ENCODE measurements at regions not wholly inside any gene's neighbourhood (a gene's known extent, or its start where the extent isn't known, plus 50 kb on each side); places are given as distances from the start of the nearest gene placed in this dataset.
"Not testable (repeated sequence)": the region's sequence is repeated elsewhere in the genome, so short reads cannot be mapped to it uniquely, and the experiment has no call there.

GRCh38 chr7:131665021-131665420 is 108.6 kb upstream of the PODXL start:
- DNase-seq: no peak

- no peak for DNase-seq
Observed at GRCh38 chr7:131664570-131664969, 108.1 kb upstream of the PODXL start.

GRCh38 chr7:131662301-131662873 is 106.0 kb upstream of the PODXL start:
- not testable (repeated sequence) for DNase-seq

- DNase-seq: no peak
Observed at GRCh38 chr7:131657881-131658280, 101.5 kb upstream of the PODXL start.

- no peak for DNase-seq
Observed at GRCh38 chr7:131656980-131657723, 100.7 kb upstream of the PODXL start.

GRCh38 chr7:131655866-131656265 is 99.4 kb upstream of the PODXL start:
- DNase-seq: no peak

GRCh38 chr7:131655447-131655846 is 99.0 kb upstream of the PODXL start:
- no peak for DNase-seq

GRCh38 chr7:131654668-131655326 is 98.4 kb upstream of the PODXL start:
- peak in 12 of 14 donors; percentile 10 to 81 (median 46) for DNase-seq

GRCh38 chr7:131654249-131654558 is 97.8 kb upstream of the PODXL start:
- DNase-seq: no peak

GRCh38 chr7:131653418-131654248 is 97.2 kb upstream of the PODXL start:
- no peak for DNase-seq

- no peak for DNase-seq
Observed at GRCh38 chr7:131652934-131653333, 96.5 kb upstream of the PODXL start.

- no peak for DNase-seq
Observed at GRCh38 chr7:131652194-131652593, 95.8 kb upstream of the PODXL start.

- no peak for DNase-seq
Observed at GRCh38 chr7:131649879-131650278, 93.5 kb upstream of the PODXL start.

- no peak for DNase-seq
Observed at GRCh38 chr7:131649003-131649541, 92.6 kb upstream of the PODXL start.

- no peak for DNase-seq
Observed at GRCh38 chr7:131648491-131648890, 92.1 kb upstream of the PODXL start.

- no peak for DNase-seq
Observed at GRCh38 chr7:131646203-131646602, 89.8 kb upstream of the PODXL start.

GRCh38 chr7:131642429-131642828 is 86.0 kb upstream of the PODXL start:
- no peak for DNase-seq

- no peak for DNase-seq
Observed at GRCh38 chr7:131640686-131641085, 84.3 kb upstream of the PODXL start.

GRCh38 chr7:131638641-131639430 is 82.4 kb upstream of the PODXL start:
- DNase-seq: no peak

- DNase-seq: no peak
Observed at GRCh38 chr7:131637859-131638258, 81.4 kb upstream of the PODXL start.

- DNase-seq: no peak
Observed at GRCh38 chr7:131636092-131636491, 79.7 kb upstream of the PODXL start.

GRCh38 chr7:131634197-131634596 is 77.8 kb upstream of the PODXL start:
- not testable (repeated sequence) for DNase-seq
